ENCODE measurements at regions not wholly inside any gene's neighbourhood (a gene's known extent, or its start where the extent isn't known, plus 50 kb on each side); places are given as distances from the start of the nearest gene placed in this dataset.
"Not testable (repeated sequence)": the region's sequence is repeated elsewhere in the genome, so short reads cannot be mapped to it uniquely, and the experiment has no call there.

- H3K4me1 Mint-ChIP-seq (ENCODE audit: low read depth in 2 of 2), result no peaks in the 10 kb centered on the region
- no peak for ATAC-seq (replicated peaks)
- H3K36me3 Mint-ChIP-seq (ENCODE audit: insufficient read depth), result no peaks in the 10 kb centered on the region
- peaks cover 55 to 76% of the 10 kb centered on the region in 2 donors for H3K27me3 Mint-ChIP-seq
- H3K9me3 Mint-ChIP-seq, result no peaks in the 10 kb centered on the region
- no peak overlapping the region for H3K27ac Mint-ChIP-seq
- no peak overlapping the region for H3K4me3 Mint-ChIP-seq
- no peak for DNase-seq
Measured at GRCh38 chr16:5215901-5216300, 118.3 kb upstream of the EEF2KMT start.

GRCh38 chr16:5214466-5214865 lies 116.9 kb upstream of the EEF2KMT start:
- no peaks in the 10 kb centered on the region for H3K4me1 Mint-ChIP-seq (ENCODE audit: low read depth in 2 of 2)
- DNase-seq, result no peak
- no peak overlapping the region for H3K27ac Mint-ChIP-seq
- no peaks in the 10 kb centered on the region for H3K9me3 Mint-ChIP-seq
- H3K27me3 Mint-ChIP-seq, result peaks cover 61 to 74% of the 10 kb centered on the region in 2 donors
- ATAC-seq (replicated peaks), result no peak
- no peak overlapping the region for H3K4me3 Mint-ChIP-seq
- no peaks in the 10 kb centered on the region for H3K36me3 Mint-ChIP-seq (ENCODE audit: insufficient read depth)

GRCh38 chr16:5212501-5212900 lies 114.9 kb upstream of the EEF2KMT start:
- ATAC-seq (replicated peaks); H3K9me3 Mint-ChIP-seq; H3K36me3 Mint-ChIP-seq (ENCODE audit: insufficient read depth); H3K4me1 Mint-ChIP-seq (ENCODE audit: low read depth in 2 of 2); DNase-seq; H3K4me3 Mint-ChIP-seq; H3K27ac Mint-ChIP-seq: not testable (repeated sequence)
- H3K27me3 Mint-ChIP-seq, result peaks cover 46 to 55% of the 10 kb centered on the region in 2 donors

GRCh38 chr16:5207862-5208498 lies 110.4 kb upstream of the EEF2KMT start:
- H3K27ac Mint-ChIP-seq; H3K4me3 Mint-ChIP-seq; H3K36me3 Mint-ChIP-seq (ENCODE audit: insufficient read depth); H3K9me3 Mint-ChIP-seq; H3K4me1 Mint-ChIP-seq (ENCODE audit: low read depth in 2 of 2); DNase-seq; ATAC-seq (replicated peaks): not testable (repeated sequence)
- H3K27me3 Mint-ChIP-seq, result peaks cover 17% of the 10 kb centered on the region in 2 donors

GRCh38 chr16:5207001-5207523 lies 109.5 kb upstream of the EEF2KMT start:
- no peak for ATAC-seq (replicated peaks)
- Mint-ChIP-seq H3K36me3 (ENCODE audit: insufficient read depth) (no peaks in the 10 kb centered on the region), H3K27me3 (peaks cover 8 to 12% of the 10 kb centered on the region in 2 donors), H3K4me3 (no peak overlapping the region), H3K4me1 (ENCODE audit: low read depth in 2 of 2) (no peaks in the 10 kb centered on the region), H3K27ac (no peak overlapping the region), H3K9me3 (no peaks in the 10 kb centered on the region)
- DNase-seq, result no peak

- ATAC-seq (replicated peaks) (no peak), DNase-seq (no peak)
- Mint-ChIP-seq H3K4me3 (no peak overlapping the region), H3K36me3 (ENCODE audit: insufficient read depth) (no peaks in the 10 kb centered on the region), H3K27me3 (peaks cover 2 to 7% of the 10 kb centered on the region in 2 donors), H3K9me3 (no peaks in the 10 kb centered on the region), H3K27ac (no peak overlapping the region), H3K4me1 (ENCODE audit: low read depth in 2 of 2) (no peaks in the 10 kb centered on the region)
Measured at GRCh38 chr16:5206331-5206990, 108.9 kb upstream of the EEF2KMT start.

GRCh38 chr16:5205361-5206040 lies 107.9 kb upstream of the EEF2KMT start:
- Mint-ChIP-seq H3K36me3 (ENCODE audit: insufficient read depth) (no peaks in the 10 kb centered on the region), H3K27ac (no peak overlapping the region), H3K4me3 (no peak overlapping the region), H3K4me1 (ENCODE audit: low read depth in 2 of 2) (no peaks in the 10 kb centered on the region), H3K9me3 (no peaks in the 10 kb centered on the region), H3K27me3 (peaks cover 0 to 6% of the 10 kb centered on the region in 2 donors)
- ATAC-seq (replicated peaks) (no peak), DNase-seq (no peak)

- not testable (repeated sequence) for DNase-seq; H3K36me3 Mint-ChIP-seq (ENCODE audit: insufficient read depth); H3K9me3 Mint-ChIP-seq; H3K4me1 Mint-ChIP-seq (ENCODE audit: low read depth in 2 of 2); ATAC-seq (replicated peaks); H3K4me3 Mint-ChIP-seq; H3K27me3 Mint-ChIP-seq; H3K27ac Mint-ChIP-seq
Measured at GRCh38 chr16:5203675-5204074, 106.1 kb upstream of the EEF2KMT start.

- H3K4me1 Mint-ChIP-seq (ENCODE audit: low read depth in 2 of 2), result no peaks in the 10 kb centered on the region
- H3K9me3 Mint-ChIP-seq, result no peaks in the 10 kb centered on the region
- H3K27me3 Mint-ChIP-seq, result peaks cover 11 to 36% of the 10 kb centered on the region in 2 donors
- H3K36me3 Mint-ChIP-seq (ENCODE audit: insufficient read depth), result no peaks in the 10 kb centered on the region
- ATAC-seq (replicated peaks) (no peak), DNase-seq (no peak)
- H3K4me3 Mint-ChIP-seq, result no peak overlapping the region
- no peak overlapping the region for H3K27ac Mint-ChIP-seq
Measured at GRCh38 chr16:5200123-5200522, 102.5 kb upstream of the EEF2KMT start.

GRCh38 chr16:5196204-5196603 lies 98.6 kb upstream of the EEF2KMT start:
- no peak overlapping the region for H3K4me3 Mint-ChIP-seq
- no peak for DNase-seq
- H3K27me3 Mint-ChIP-seq, result peaks cover 18 to 61% of the 10 kb centered on the region in 2 donors
- H3K4me1 Mint-ChIP-seq (ENCODE audit: low read depth in 2 of 2), result no peaks in the 10 kb centered on the region
- H3K36me3 Mint-ChIP-seq (ENCODE audit: insufficient read depth), result no peaks in the 10 kb centered on the region
- no peak for ATAC-seq (replicated peaks)
- no peaks in the 10 kb centered on the region for H3K9me3 Mint-ChIP-seq
- H3K27ac Mint-ChIP-seq, result no peak overlapping the region

- Mint-ChIP-seq H3K27ac (no peak overlapping the region), H3K4me3 (no peak overlapping the region), H3K27me3 (peaks cover 18 to 61% of the 10 kb centered on the region in 2 donors), H3K4me1 (ENCODE audit: low read depth in 2 of 2) (no peaks in the 10 kb centered on the region), H3K36me3 (ENCODE audit: insufficient read depth) (no peaks in the 10 kb centered on the region), H3K9me3 (no peaks in the 10 kb centered on the region)
- DNase-seq, result no peak
- ATAC-seq (replicated peaks), result no peak
Measured at GRCh38 chr16:5193861-5194260, 96.3 kb upstream of the EEF2KMT start.

- no peak for ATAC-seq (replicated peaks)
- H3K36me3 Mint-ChIP-seq (ENCODE audit: insufficient read depth), result no peaks in the 10 kb centered on the region
Measured at GRCh38 chr16:5188989-5189352, 91.4 kb upstream of the EEF2KMT start.

GRCh38 chr16:5188318-5188988 lies 90.9 kb upstream of the EEF2KMT start:
- Mint-ChIP-seq H3K4me1 (ENCODE audit: low read depth in 2 of 2) (no peaks in the 10 kb centered on the region), H3K9me3 (no peaks in the 10 kb centered on the region), H3K27ac (no peak overlapping the region), H3K36me3 (ENCODE audit: insufficient read depth) (no peaks in the 10 kb centered on the region), H3K4me3 (no peak overlapping the region), H3K27me3 (peaks cover 0 to 17% of the 10 kb centered on the region in 2 donors)
- ATAC-seq (replicated peaks) (no peak), DNase-seq (no peak)

More at GRCh38 chr16:5188989-5189352, 91.4 kb upstream of the EEF2KMT start:
- Mint-ChIP-seq H3K27me3 (peaks cover 2 to 22% of the 10 kb centered on the region in 2 donors), H3K9me3 (no peaks in the 10 kb centered on the region), H3K4me1 (ENCODE audit: low read depth in 2 of 2) (no peaks in the 10 kb centered on the region), H3K4me3 (no peak overlapping the region), H3K27ac (no peak overlapping the region)
- DNase-seq, result no peak
